ENCODE measurements at regions not wholly inside any gene's neighbourhood (a gene's known extent, or its start where the extent isn't known, plus 50 kb on each side); places are given as distances from the start of the nearest gene placed in this dataset.
"Not testable (repeated sequence)": the region's sequence is repeated elsewhere in the genome, so short reads cannot be mapped to it uniquely, and the experiment has no call there.

GRCh38 chr4:1589098-1589497, 95.0 kb downstream of the FAM53A start:
- no peak overlapping the region for H3K4me3 ChIP-seq (ENCODE audit: low read length)
- DNase-seq (ENCODE audit: low read depth): no peak
- TF ChIP-seq CTCF (IDR thresholded peaks at IDR 0.05; ENCODE audit: insufficient read depth, low read depth, low read length, missing control alignments): no peak

- no peak overlapping the region for H3K4me3 ChIP-seq (ENCODE audit: low read length)
- DNase-seq (ENCODE audit: low read depth): no peak
- TF ChIP-seq CTCF (IDR thresholded peaks at IDR 0.05; ENCODE audit: insufficient read depth, low read depth, low read length, missing control alignments): no peak
These were observed 95.8 kb downstream of the FAM53A start for GRCh38 chr4:1588306-1588705.

- no peak for TF ChIP-seq CTCF (IDR thresholded peaks at IDR 0.05; ENCODE audit: insufficient read depth, low read depth, low read length, missing control alignments)
- DNase-seq (ENCODE audit: low read depth): no peak
- H3K4me3 ChIP-seq (ENCODE audit: low read length): no peak overlapping the region
These were observed 99.6 kb downstream of the FAM53A start for GRCh38 chr4:1584498-1584897.

DNA sequence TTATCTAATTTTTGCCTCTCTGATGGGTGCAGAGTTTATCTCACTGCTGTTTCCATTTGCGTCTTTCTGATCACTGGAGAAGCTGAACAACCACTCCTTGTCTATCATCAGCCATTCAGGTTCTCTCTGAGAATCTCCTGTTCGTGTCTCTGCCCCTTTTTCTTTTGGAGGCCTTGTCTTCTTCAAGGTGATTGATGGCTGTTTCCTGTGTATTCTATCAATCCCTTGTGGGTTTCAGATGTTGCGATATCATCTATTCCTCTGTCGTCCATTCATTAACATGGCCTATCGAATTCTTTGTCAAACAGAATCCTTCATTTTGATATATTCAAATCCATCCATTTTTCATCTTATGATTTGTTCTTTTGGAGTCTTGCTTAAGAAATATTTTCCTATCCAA, 100.3 kb downstream of the FAM53A start:
- DNase-seq (ENCODE audit: low read depth): no peak
- H3K4me3 ChIP-seq (ENCODE audit: low read length): no peak overlapping the region
- TF ChIP-seq CTCF (IDR thresholded peaks at IDR 0.05; ENCODE audit: insufficient read depth, low read depth, low read length, missing control alignments): no peak

DNA sequence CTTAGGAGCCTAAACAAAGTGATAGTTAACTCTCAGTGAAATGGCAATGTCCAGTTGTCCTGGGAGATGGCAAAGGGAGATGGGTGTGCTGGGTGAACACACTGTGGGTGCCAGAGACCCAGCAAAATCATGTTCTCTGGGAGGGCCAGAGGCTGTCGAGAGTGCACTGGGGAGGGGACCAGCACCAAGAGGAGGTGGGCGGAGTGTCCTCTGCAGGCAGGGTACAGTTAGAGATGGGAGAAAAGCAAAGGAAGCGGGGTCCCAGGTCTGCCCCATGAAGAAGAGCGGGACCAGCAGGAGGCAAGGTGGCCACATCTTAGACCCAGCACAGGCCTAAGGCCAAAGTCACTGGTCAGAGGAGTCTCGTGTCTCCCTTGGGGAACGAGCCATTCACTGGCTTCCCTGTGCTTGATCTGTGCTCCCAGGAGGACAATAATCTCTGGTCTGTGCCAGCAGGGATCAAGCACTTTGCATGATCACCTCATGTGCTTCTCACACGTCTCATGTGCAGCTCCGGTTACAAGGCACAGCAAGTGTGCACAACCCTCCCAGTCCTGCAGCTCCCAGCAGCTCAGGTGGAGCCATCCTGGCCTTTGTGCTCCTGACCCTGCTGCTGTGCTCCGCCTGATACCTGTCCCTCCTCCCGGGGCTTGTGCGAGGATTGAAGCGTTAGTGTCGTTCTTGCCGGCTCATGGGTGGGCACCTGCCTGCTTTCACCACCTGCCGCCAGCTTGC, 100.9 kb downstream of the FAM53A start:
- TF ChIP-seq CTCF (IDR thresholded peaks at IDR 0.05; ENCODE audit: insufficient read depth, low read depth, low read length, missing control alignments): no peak
- DNase-seq (ENCODE audit: low read depth): no peak
- no peak overlapping the region for H3K4me3 ChIP-seq (ENCODE audit: low read length)

DNA sequence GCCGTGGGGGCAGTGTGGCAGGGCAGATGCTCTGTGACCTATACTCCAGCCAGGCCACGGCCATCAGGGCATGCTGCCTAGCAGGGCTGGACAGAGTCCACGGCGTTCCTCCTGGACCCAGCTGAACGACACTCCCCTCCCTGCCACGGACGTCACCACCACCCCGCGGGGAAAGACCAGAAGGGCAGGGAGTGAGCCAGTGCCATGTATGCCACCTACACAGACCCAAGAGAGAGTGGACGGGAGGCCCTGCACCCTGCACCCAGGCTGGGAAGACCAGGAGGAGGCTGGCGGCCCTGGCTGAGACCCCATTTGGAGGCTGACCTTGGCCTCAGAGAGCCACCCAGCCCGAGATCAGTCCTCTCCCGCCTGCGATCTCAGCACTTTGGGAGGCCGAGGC, 101.9 kb downstream of the FAM53A start:
- H3K4me3 ChIP-seq (ENCODE audit: low read length): no peak overlapping the region
- no peak for TF ChIP-seq CTCF (IDR thresholded peaks at IDR 0.05; ENCODE audit: insufficient read depth, low read depth, low read length, missing control alignments)
- no peak for DNase-seq (ENCODE audit: low read depth)

DNA sequence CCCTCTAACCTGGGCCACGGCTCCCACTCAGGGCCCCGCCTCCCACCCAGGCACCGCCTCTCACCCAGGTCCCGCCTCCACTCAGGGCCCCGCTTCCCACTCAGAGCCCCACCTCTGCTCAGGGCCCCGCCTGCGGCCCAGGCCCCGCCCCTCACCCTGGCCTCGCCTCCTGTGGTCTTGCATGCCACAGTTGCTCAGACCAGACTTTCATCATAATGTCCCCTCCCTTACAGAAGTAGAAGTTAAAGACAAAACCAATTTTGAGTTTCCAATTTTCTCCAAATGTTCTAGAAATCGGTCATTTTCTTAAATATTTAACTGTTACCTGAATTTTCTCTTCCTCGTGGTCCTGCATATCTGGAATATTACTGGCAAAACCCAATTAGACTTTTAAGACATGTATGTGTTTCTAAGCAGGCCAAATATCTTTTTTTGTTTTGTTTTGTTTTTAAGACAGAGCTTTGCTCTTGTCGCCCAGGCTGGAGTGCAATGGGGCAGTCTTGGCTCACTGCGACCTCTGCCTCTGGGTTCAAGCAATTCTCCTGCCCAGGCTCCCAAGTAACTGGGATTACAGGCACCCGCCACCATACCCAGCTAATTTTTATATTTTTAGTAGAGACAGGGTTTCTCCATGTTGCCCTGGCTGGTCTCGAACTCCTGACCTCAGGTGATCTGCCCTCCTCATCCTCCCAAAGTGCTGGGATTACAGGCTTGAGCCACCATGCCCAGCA, 102.8 kb downstream of the FAM53A start:
- H3K4me3 ChIP-seq (ENCODE audit: low read length): not testable (repeated sequence)
- peak; percentile 52 for DNase-seq (ENCODE audit: low read depth)

DNA sequence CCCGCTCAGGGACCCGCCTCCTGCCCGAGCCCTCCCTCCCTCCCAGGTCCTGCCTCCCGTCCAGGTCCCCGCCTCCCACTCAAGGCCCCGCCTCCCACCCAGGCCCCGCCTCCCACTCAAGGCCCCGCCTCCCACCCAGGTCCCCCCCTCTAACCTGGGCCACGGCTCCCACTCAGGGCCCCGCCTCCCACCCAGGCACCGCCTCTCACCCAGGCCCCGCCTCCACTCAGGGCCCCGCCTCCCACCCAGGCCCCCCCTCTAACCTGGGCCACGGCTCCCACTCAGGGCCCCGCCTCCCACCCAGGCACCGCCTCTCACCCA, 103.5 kb downstream of the FAM53A start:
- not testable (repeated sequence) for H3K4me3 ChIP-seq (ENCODE audit: low read length); DNase-seq (ENCODE audit: low read depth)
